DND-41 (cell line): ENCODE measurements at regions not wholly inside any gene's neighbourhood (a gene's known extent, or its start where the extent isn't known, plus 50 kb on each side); places are given as distances from the start of the nearest gene placed in this dataset.

Experiments
- ATAC-seq: fragments of 200-7000 bp; cut with Tn5 transposase; 3 replicates; pipeline ENCODE4 v1.9.1; 2021; ENCODE audit warnings: low read depth; ENCODE audit not compliant: insufficient read depth
- DNase-seq: peaks from one replicate; pipeline ENCODE4 v3.0.0-alpha.2; 2020
- H2AFZ ChIP-seq: 2 replicates; pipeline ENCODE4 v1.6.0; 2012; ENCODE audit warnings: low read depth, low read length
- H3K27ac ChIP-seq: 2 replicates; pipeline ENCODE4 v1.5.1; 2012; ENCODE audit warnings: low read length, inconsistent platforms
- H3K27me3 ChIP-seq: fragments of 200-600 bp; sonication (generic); 2 replicates; pipeline ENCODE4 v1.6.0; 2012; ENCODE audit warnings: low read length, mild to moderate bottlenecking, inconsistent platforms; ENCODE audit not compliant: insufficient read depth, poor library complexity
- H3K36me3 ChIP-seq: 2 replicates; pipeline ENCODE4 v1.5.1; 2012; ENCODE audit warnings: low read length, inconsistent platforms; ENCODE audit not compliant: insufficient read depth
- H3K4me1 ChIP-seq: 2 replicates; pipeline ENCODE4 v1.5.1; 2012; ENCODE audit warnings: mild to moderate bottlenecking, low read length; ENCODE audit not compliant: insufficient read depth
- H3K4me2 ChIP-seq: 2 replicates; pipeline ENCODE4 v1.6.0; 2012; ENCODE audit warnings: mild to moderate bottlenecking, moderate library complexity, low read length, inconsistent platforms; ENCODE audit not compliant: insufficient read depth
- H3K4me3 ChIP-seq, 2 experiments: fragments of 200-600 bp in 1 of 2; shearing (Covaris generic) in 1 of 2; 2 replicates each; pipeline ENCODE4 v1.5.1; 2012 to 2016; ENCODE audit warnings: inconsistent platforms in 2 of 2, low read length in 2 of 2, mild to moderate bottlenecking in 2 of 2, low read depth in 1 of 2, moderate library complexity in 1 of 2
- H3K79me2 ChIP-seq: 2 replicates; pipeline ENCODE4 v1.6.0; 2012; ENCODE audit warnings: low read length, inconsistent platforms; ENCODE audit not compliant: insufficient read depth
- H3K9ac ChIP-seq: 2 replicates; pipeline ENCODE4 v1.6.0; 2012; ENCODE audit warnings: low read depth, mild to moderate bottlenecking, inconsistent platforms, low read length, moderate library complexity
- H3K9me3 ChIP-seq: 2 replicates; pipeline ENCODE4 v1.5.1; 2012; ENCODE audit warnings: low read length, moderate library complexity, mild to moderate bottlenecking, inconsistent platforms; ENCODE audit not compliant: insufficient read depth, severe bottlenecking
- H4K20me1 ChIP-seq: 2 replicates; pipeline ENCODE4 v1.6.0; 2012; ENCODE audit warnings: low read length; ENCODE audit not compliant: insufficient read depth
- CTCF ChIP-seq: IDR thresholded peaks from 2 replicates; pipeline ENCODE4 v1.5.1; 2012; ENCODE audit warnings: borderline replicate concordance, low read length, moderate library complexity, mild to moderate bottlenecking; ENCODE audit not compliant: poor library complexity, severe bottlenecking; ENCODE audit errors: extremely low read depth
- EZH2 ChIP-seq: IDR thresholded peaks from 3 replicates; pipeline ENCODE4 v1.6.1; 2012; ENCODE audit warnings: borderline replicate concordance, low read depth, mild to moderate bottlenecking, moderate library complexity, low read length, inconsistent platforms; ENCODE audit not compliant: severe bottlenecking

- Histone ChIP-seq H3K4me2 (no peak overlapping the region), H3K27ac (no peak overlapping the region), H3K79me2 (no peaks in the 10 kb centered on the region), H3K27me3 (peaks cover 2% of the 10 kb centered on the region), H4K20me1 (peaks cover 6% of the 10 kb centered on the region; the same call in 1 of the 2 replicates), H2AFZ (no peak overlapping the region), H3K4me3 (no peak overlapping the region), H3K36me3 (no peaks in the 10 kb centered on the region), H3K9me3 (no peaks in the 10 kb centered on the region), H3K9ac (no peak overlapping the region), H3K4me1 (no peaks in the 10 kb centered on the region)
- ATAC-seq (no peak), DNase-seq (no peak)
- TF ChIP-seq EZH2 (no peak), CTCF (no peak)
Observed at GRCh38 chr3:13123765-13124164, 50.5 kb upstream of the IQSEC1 start.

GRCh38 chr3:13123013-13123654 lies 49.9 kb upstream of the IQSEC1 start:
- Histone ChIP-seq H3K4me1 (no peaks in the 10 kb centered on the region), H3K27ac (no peak overlapping the region), H3K27me3 (peaks cover 2% of the 10 kb centered on the region), H3K9ac (no peak overlapping the region), H3K4me3 (no peak overlapping the region), H3K4me2 (no peak overlapping the region), H3K36me3 (no peaks in the 10 kb centered on the region), H3K79me2 (no peaks in the 10 kb centered on the region), H3K9me3 (no peaks in the 10 kb centered on the region), H4K20me1 (peaks cover 6% of the 10 kb centered on the region; the same call in 1 of the 2 replicates), H2AFZ (no peak overlapping the region)
- TF ChIP-seq CTCF, result no peak
- no peak for TF ChIP-seq EZH2
- ATAC-seq (no peak), DNase-seq (no peak)
